ENCODE measurements at regions not wholly inside any gene's neighbourhood (a gene's known extent, or its start where the extent isn't known, plus 50 kb on each side); places are given as distances from the start of the nearest gene placed in this dataset.

- no peaks in the 10 kb centered on the region for H3K27me3 ChIP-seq (ENCODE audit: insufficient read depth)
- H3K4me3 ChIP-seq (ENCODE audit: low read depth in 2 of 2, low read length in 1 of 2) = no peak overlapping the region
- 36% methylated on average over 5 of the region's 5 CpGs for WGBS (ENCODE audit: low lambda C conversion rate)
- no peaks in the 10 kb centered on the region for H3K36me3 ChIP-seq (replicated peaks in 1 of 2; ENCODE audit: control insufficient read depth in 1 of 2, insufficient read depth in 2 of 2, low read length in 1 of 2)
- H3K27ac ChIP-seq (ENCODE audit: low read depth in 2 of 2, low read length in 1 of 2) = no peak overlapping the region
- H3K9ac ChIP-seq = no peak overlapping the region
- peaks cover 0 to 3% of the 10 kb centered on the region in 2 experiments; a peak in 1 of 4 replicates for H3K4me1 ChIP-seq (ENCODE audit: control insufficient read depth in 1 of 2, insufficient read depth in 2 of 2, low read depth in 1 of 2, low read length in 1 of 2)
- H3K4me2 ChIP-seq = no peak overlapping the region
- no peaks in the 10 kb centered on the region for H3F3A ChIP-seq (replicated peaks; ENCODE audit: insufficient read depth)
- POLR2A ChIA-PET = no interaction called here
- no peaks in the 10 kb centered on the region for H3K9me3 ChIP-seq
- H2AFZ ChIP-seq (ENCODE audit: low read depth) = no peak overlapping the region
- DNase-seq = no peak
- CTCF ChIA-PET = interaction anchor here (1.4 to 3.7 kb wide), 3 partner anchors 13 to 322 kb away, joined by 3 to 19 read pairs (median 6); no protein-coding TSS in a partner anchor
- H3K79me2 ChIP-seq (ENCODE audit: insufficient read depth) = no peaks in the 10 kb centered on the region
- H3K9me2 ChIP-seq = no peaks in the 10 kb centered on the region
- TF ChIP-seq JUND (IDR thresholded peaks at IDR 0.05) = no peak
- TF ChIP-seq, protein P1, sequence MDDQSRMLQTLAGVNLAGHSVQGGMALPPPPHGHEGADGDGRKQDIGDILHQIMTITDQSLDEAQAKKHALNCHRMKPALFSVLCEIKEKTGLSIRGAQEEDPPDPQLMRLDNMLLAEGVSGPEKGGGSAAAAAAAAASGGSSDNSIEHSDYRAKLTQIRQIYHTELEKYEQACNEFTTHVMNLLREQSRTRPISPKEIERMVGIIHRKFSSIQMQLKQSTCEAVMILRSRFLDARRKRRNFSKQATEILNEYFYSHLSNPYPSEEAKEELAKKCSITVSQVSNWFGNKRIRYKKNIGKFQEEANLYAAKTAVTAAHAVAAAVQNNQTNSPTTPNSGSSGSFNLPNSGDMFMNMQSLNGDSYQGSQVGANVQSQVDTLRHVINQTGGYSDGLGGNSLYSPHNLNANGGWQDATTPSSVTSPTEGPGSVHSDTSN (IDR thresholded peaks at IDR 0.05) = no peak
- no peak for TF ChIP-seq IRF3 (IDR thresholded peaks at IDR 0.05; ENCODE audit: low read depth, low read length)
- TF ChIP-seq GATA2 (CRISPR knock-in tag; IDR thresholded peaks at IDR 0.05) = no peak
- TF ChIP-seq, protein P2, sequence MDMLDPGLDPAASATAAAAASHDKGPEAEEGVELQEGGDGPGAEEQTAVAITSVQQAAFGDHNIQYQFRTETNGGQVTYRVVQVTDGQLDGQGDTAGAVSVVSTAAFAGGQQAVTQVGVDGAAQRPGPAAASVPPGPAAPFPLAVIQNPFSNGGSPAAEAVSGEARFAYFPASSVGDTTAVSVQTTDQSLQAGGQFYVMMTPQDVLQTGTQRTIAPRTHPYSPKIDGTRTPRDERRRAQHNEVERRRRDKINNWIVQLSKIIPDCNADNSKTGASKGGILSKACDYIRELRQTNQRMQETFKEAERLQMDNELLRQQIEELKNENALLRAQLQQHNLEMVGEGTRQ (IDR thresholded peaks at IDR 0.05; ENCODE audit: borderline replicate concordance, low read depth, low read length) = no peak
- TF ChIP-seq REST (IDR thresholded peaks at IDR 0.05; ENCODE audit: low read depth, low read length) = no peak
- TF ChIP-seq, protein P3, sequence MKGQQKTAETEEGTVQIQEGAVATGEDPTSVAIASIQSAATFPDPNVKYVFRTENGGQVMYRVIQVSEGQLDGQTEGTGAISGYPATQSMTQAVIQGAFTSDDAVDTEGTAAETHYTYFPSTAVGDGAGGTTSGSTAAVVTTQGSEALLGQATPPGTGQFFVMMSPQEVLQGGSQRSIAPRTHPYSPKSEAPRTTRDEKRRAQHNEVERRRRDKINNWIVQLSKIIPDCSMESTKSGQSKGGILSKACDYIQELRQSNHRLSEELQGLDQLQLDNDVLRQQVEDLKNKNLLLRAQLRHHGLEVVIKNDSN (IDR thresholded peaks at IDR 0.05; ENCODE audit: borderline replicate concordance, low read depth) = no peak
- TF ChIP-seq RXRA (IDR thresholded peaks at IDR 0.05; ENCODE audit: borderline replicate concordance, low read depth) = no peak
- TF ChIP-seq TEAD4 (IDR thresholded peaks at IDR 0.05; ENCODE audit: borderline replicate concordance, insufficient read depth) = no peak
- TF ChIP-seq MEF2A (IDR thresholded peaks at IDR 0.05; ENCODE audit: borderline replicate concordance, low read depth) = no peak
- no peak for TF ChIP-seq MXI1 (IDR thresholded peaks at IDR 0.05; ENCODE audit: low read depth, low read length)
- TF ChIP-seq POLR2AphosphoS5 (IDR thresholded peaks at IDR 0.05; ENCODE audit: low read depth, low read length) = no peak
- no peak for TF ChIP-seq ELF1 (IDR thresholded peaks at IDR 0.05)
- no peak for TF ChIP-seq FOSL2 (IDR thresholded peaks at IDR 0.05; ENCODE audit: borderline replicate concordance, low read depth)
- TF ChIP-seq GABPA (IDR thresholded peaks at IDR 0.05; ENCODE audit: low read depth) = no peak
- no peak for TF ChIP-seq RCOR1 (IDR thresholded peaks at IDR 0.05; ENCODE audit: low read length)
- H4K20me1 ChIP-seq (ENCODE audit: insufficient read depth) = no peaks in the 10 kb centered on the region
Measured at GRCh38 chr2:17323697-17324096, 194.5 kb downstream of the RAD51AP2 start.
